Renal cortex interstitium (tissue), 11 donors: ENCODE measurements at regions not wholly inside any gene's neighbourhood (a gene's known extent, or its start where the extent isn't known, plus 50 kb on each side); places are given as distances from the start of the nearest gene placed in this dataset.
"Not testable (repeated sequence)": the region's sequence is repeated elsewhere in the genome, so short reads cannot be mapped to it uniquely, and the experiment has no call there.

Experiments
- DNase-seq, 11 donors: peaks; one replicate each; pipeline ENCODE4 v3.0.0-alpha.2; 2013; ENCODE audit warnings: low read depth in 9 of 11, low spot score in 4 of 11; ENCODE audit errors: extremely low read depth in 1 of 11

- DNase-seq = no peak
Observed at GRCh38 chr4:25474690-25475089, 97.6 kb downstream of the ANAPC4 start.

DNA sequence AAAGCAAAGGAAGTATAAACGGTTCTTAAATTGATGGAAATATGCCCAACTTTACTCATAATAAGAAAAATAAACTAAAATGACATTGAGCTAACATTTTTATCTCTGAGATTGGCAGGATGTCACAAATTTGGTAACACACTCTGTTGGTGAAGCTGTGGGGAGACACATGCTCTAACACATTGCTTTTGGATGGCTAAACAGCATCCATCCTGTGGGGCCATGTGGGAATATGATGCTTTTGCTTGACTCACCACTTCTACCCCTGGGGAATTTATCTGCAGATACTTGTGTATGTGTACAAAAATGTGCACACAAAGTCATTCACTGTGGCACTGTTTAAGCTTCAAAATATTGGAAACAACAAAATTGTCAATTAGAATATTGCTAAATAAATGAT lies 100.2 kb downstream of the ANAPC4 start:
- no peak for DNase-seq

DNA sequence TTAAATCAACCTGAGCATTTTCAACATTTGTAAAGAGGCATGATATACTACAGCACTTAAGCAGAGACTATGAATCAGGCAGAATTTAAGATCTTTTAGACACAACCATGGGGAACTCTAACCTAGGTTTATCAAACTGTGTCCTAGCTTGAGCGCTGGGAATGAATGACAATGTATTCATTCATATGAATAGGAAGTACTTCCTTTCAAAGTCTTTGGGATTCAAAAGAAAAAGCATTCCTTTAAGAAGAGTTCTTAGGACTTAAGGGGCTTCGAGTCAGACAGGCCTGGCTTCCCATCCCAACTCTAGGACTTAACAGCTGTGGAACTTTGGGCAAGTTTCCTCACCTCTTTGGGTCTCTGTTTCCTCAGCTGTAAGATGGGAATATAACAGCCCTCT lies 104.6 kb downstream of the ANAPC4 start:
- no peak for DNase-seq

DNA sequence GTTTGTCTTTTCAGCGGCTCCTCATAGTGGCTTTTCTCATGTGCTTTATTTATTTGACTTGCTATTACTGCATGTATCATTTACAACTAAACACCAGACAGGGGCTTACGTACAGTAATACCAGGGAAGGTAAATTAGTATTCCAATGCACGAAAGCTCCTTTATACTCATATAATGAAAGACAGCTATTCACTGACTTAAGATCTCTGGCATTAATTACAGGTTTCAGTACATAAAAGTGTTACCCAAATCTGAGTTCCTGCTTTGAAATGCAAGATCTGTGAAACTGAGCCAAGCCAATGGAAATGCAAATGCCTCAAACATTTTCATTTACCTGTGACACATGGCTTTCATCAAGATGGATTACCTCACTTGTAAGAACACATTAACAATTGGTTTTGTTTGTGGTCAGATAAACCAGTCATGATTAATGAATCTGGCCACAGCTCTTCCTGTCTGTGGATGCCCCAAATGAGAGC lies 107.2 kb downstream of the ANAPC4 start:
- DNase-seq = peak in 1 of 11 donors; percentile 12

DNA sequence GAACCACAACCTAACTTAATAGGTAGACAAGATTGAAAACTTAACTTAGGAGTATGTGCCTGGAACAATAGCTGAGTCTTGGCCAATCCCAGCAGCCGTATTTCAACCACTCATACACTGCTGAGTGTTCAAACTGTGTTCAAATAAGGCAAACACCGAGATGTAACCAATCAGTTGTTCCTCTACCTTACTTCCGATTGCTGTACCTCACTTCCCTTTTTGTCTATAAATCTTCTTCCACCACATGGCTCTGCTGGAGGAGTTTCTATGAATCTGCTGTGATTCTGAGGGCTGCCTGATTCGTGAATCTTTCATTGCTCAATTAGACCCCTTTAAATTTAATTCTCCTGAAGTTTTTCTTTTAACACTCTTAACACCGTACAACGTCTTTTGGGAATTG lies 108.0 kb downstream of the ANAPC4 start:
- DNase-seq = no peak

DNA sequence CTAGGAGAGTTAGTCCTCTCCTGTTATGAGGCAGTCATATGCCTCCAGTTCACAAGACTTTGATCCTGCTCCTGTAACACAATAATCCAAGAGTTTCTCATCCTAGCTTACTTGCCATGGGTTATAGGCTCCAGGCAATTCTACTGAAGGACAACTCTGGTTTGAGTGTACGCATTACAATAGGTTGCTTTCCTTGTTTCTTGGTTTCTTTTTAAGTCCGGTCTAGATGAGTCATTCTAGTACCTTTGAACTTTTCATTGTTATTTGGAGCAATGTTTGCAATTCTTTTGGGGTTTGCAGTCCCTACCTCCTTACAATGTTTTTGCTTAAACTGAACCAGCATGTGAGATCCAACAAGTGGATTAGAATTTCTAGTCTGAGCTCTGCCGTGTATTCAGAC lies 109.1 kb downstream of the ANAPC4 start:
- no peak for DNase-seq

- DNase-seq = no peak
Observed at GRCh38 chr4:25487155-25487554, 110.1 kb downstream of the ANAPC4 start.

GRCh38 chr4:25489253-25489797 lies 112.3 kb downstream of the ANAPC4 start:
- no peak for DNase-seq

- no peak for DNase-seq
Observed at GRCh38 chr4:25493466-25493865, 116.4 kb downstream of the ANAPC4 start.

DNA sequence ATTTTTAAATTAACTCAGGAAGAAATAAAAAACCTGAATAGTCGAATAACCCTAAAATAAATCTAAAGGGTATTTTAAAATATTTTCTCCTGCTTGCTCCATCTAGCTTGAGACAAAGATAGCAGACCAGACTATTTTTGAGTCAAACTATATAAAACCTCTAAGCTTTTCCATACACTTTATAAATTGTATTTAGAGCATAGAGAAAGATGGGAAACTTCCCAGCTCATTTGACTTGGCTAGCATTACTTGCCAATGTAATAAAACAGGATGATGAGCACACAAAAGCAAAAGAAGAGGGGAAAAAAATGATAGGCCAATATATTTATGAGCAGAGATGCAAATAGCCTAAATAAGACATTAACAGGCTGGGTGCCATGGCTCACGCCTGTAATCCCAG lies 117.1 kb downstream of the ANAPC4 start:
- DNase-seq = no peak

- DNase-seq = no peak
Observed at GRCh38 chr4:25500626-25501316, 123.7 kb downstream of the ANAPC4 start.

DNA sequence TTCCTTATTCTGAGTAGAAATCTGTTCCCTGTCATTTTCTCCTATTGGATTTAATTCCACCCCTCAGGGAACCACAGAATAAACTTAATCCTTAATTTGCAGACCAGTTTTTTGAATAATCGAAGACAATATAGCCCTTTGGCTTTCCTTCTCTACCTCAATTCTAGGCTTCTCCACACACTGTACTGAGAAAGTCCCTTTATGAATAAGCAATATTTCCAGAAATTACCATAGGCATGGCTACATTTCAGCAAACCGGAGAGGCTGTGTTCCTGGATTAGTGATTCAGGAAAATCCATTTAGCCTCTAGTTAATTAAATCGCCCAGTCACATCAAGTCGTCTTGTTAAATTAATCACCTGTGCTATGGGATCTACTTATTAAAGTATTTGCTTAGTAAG lies 125.1 kb downstream of the ANAPC4 start:
- no peak for DNase-seq

DNA sequence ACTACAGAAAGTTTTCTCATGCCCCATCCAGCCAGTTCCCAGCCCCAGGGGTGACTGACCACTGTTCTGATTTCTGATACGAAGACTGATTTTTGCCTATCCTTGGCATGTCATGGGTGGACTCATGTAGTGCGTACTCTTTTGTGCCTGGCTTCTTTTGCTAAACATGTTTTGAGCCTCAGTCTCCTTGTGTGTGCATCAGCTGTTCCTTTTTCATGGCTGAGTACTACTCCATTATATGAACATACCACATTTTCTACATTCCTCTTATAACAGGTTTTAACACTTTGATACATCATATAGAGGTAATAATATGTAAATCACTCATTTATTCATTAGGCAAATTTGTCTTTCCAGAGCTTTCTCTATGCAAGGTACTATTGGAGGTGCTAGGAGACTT lies 126.7 kb downstream of the ANAPC4 start:
- DNase-seq = no peak

DNA sequence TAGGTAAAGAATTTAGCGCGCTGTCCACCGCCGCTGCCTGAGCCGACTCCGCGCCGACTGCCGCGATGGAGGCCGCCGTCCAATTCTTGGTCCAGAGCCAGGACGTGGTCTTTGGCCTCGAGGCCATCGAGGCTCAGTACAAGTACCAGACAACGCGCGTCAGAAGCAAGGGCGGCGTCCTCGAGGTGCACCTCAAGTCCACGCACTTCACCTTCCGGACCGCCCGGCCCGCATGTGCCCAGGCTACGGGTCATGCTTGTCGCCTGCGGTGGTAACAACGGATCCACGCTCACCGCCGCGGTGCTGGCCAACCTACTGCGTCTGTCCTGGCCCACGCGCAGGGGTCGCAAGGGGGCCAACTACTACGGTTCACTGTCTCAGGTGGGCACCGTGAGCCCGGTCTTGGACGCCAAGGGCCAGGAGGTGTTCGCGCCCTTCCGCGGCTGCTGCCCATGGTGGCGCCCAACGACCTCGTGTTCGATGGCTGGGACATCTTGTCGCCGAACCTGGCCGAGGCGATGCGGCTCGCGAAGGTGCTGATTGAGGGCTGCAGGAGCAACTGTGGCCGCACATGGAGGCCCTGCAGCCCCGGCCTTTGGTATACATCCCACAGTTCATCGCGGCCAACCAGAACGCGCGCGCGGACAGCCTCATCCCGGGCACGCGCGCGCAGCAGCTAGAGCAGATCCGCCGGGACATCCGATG lies 128.0 kb downstream of the ANAPC4 start:
- no peak for DNase-seq

GRCh38 chr4:25505637-25505991 lies 128.6 kb downstream of the ANAPC4 start:
- no peak for DNase-seq

GRCh38 chr4:25506032-25506571 lies 129.0 kb downstream of the ANAPC4 start:
- DNase-seq = no peak

DNA sequence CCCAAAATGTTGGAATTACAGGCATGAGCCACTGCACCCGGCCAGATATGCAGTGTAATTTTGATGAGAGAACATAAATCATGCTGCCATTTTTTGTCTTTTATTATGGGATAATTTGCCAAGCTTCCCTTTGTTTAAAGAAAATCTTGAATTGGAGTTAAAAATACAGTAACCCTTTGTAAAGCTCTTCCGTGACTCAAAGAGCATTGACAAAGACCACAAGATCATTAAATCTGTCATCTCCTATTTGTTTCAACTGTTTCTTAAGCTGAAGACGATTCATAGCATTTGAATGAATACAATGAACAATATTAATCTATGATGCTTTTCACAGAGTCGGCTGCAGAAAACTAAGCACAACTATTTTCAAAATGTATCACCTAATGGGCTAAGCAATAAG lies 132.6 kb downstream of the ANAPC4 start:
- no peak for DNase-seq

GRCh38 chr4:25511823-25512222 lies 134.8 kb downstream of the ANAPC4 start:
- DNase-seq = not testable (repeated sequence)

- no peak for DNase-seq
Observed at GRCh38 chr4:25513814-25514213, 136.8 kb downstream of the ANAPC4 start.

DNA sequence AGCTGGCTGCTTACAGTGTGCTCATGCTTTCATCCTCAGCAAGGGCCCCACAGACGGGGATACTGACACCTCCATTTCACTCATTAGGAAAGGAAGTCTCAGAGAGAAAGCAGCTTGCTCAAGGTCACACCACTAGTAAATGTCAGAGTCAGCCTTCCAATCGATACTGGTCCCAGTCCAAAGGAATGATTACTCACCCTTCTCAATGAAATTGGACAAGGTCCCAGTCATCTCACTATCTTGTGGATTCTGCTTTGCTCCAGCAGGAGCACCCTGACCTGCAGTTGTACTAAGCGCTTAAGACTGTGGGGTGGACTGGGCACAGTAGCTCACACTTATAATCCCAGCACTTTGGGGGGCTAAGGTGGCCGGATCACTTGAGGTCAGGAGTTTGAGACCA lies 132.2 kb upstream of the SLC34A2 start:
- no peak for DNase-seq
